HCT116 (cell line): ENCODE measurements at regions not wholly inside any gene's neighbourhood (a gene's known extent, or its start where the extent isn't known, plus 50 kb on each side); places are given as distances from the start of the nearest gene placed in this dataset.

Experiments used
- ATAC-seq: fragments of 200-7000 bp; cut with Tn5 transposase; 2 replicates; pipeline ENCODE4 v1.9.1; 2020; ENCODE audit warnings: mild to moderate bottlenecking, moderate library complexity
- BruUV-seq: library from RNA; stranded (reverse); fragments of 400-500 nt; replicated peaks from 2 replicates; lab custom pipeline; 2021; lab: Mats Ljungman, UMichigan
- CTCF ChIA-PET: fragments of 300-600 bp; sonication (Branson Sonifier 250); formaldehyde crosslinking; loops from one replicate; lab custom pipeline; 2021; ENCODE audit warnings: antibody characterized with exemption; lab: Charles Lee
- POLR2A ChIA-PET: fragments of 300-600, 350-600 bp; sonication (Branson Sonifier 250); formaldehyde crosslinking; loops from one replicate; lab custom pipeline; 2021; ENCODE audit warnings: antibody characterized with exemption; lab: Charles Lee
- RAD21 ChIA-PET, 2 experiments: fragments of 300-600 bp; sonication (Branson Sonifier 250); formaldehyde crosslinking; loops; one replicate each; lab custom pipeline; 2023; ENCODE audit warnings: low total read pairs in 2 of 2; ENCODE audit not compliant: uncharacterized antibody in 2 of 2, unreplicated experiment in 2 of 2, low non-redundant PET in 1 of 2; lab: Charles Lee
- DNase-seq: peaks from one replicate; pipeline ENCODE4 v3.0.0-alpha.2; 2010; ENCODE audit warnings: low read depth, low spot score
- H2AFZ ChIP-seq: fragments of 200-600 bp; shearing (Covaris generic), sonication (generic); 2 replicates; pipeline ENCODE4 v1.6.1; 2017; ENCODE audit warnings: low read depth, mixed run types, mixed read lengths, antibody characterized with exemption, low read length; ENCODE audit not compliant: poor library complexity, severe bottlenecking
- H3K27ac ChIP-seq: 2 replicates; pipeline ENCODE4 v1.5.1; 2012; ENCODE audit warnings: low read depth, low read length
- H3K27me3 ChIP-seq: fragments of 200-600 bp; sonication (generic); 2 replicates; pipeline ENCODE4 v1.6.1; 2016; ENCODE audit warnings: mixed run types, low read length, mixed read lengths; ENCODE audit not compliant: insufficient read depth
- H3K36me3 ChIP-seq, 2 experiments: fragments of 200-500 bp in 1 of 2; fragments of 200-600 bp in 1 of 2; sonication (Bioruptor generic) in 1 of 2; sonication (generic) in 1 of 2; 2 replicates each; pipeline versions ENCODE4 v1.5.1 to v1.6.1; 2014 to 2016; ENCODE audit warnings: low read length in 2 of 2, inconsistent platforms in 1 of 2, mixed read lengths in 1 of 2, mixed run types in 1 of 2; ENCODE audit not compliant: insufficient read depth in 2 of 2, control insufficient read depth in 1 of 2
- H3K4me1 ChIP-seq, 2 experiments: fragments of 200-600 bp in 1 of 2; sonication (generic) in 1 of 2; 2 replicates each; pipeline versions ENCODE4 v1.5.1 to v1.6.1; 2012 to 2017; ENCODE audit warnings: low read length in 2 of 2, inconsistent platforms in 1 of 2, mild to moderate bottlenecking in 1 of 2, mixed read lengths in 1 of 2, mixed run types in 1 of 2, moderate library complexity in 1 of 2; ENCODE audit not compliant: insufficient read depth in 2 of 2, control insufficient read depth in 1 of 2
- H3K4me2 ChIP-seq: fragments of 200-600 bp; sonication (generic); 2 replicates; pipeline ENCODE4 v1.6.1; 2017; ENCODE audit warnings: mixed run types, low read length, mixed read lengths
- H3K4me3 ChIP-seq, 2 experiments: fragments of 200-600 bp in 1 of 2; sonication (generic) in 1 of 2; replicated peaks in 1 of 2; 2 replicates each; pipeline ENCODE4 v1.5.1; 2011 to 2016; ENCODE audit warnings: low read length in 2 of 2, control low read depth in 1 of 2, low read depth in 1 of 2, mild to moderate bottlenecking in 1 of 2, mixed read lengths in 1 of 2, mixed run types in 1 of 2
- H3K79me2 ChIP-seq: fragments of 200-600 bp; sonication (generic); 2 replicates; pipeline ENCODE4 v1.6.1; 2017; ENCODE audit warnings: mild to moderate bottlenecking, mixed run types, low read length, moderate library complexity, mixed read lengths; ENCODE audit not compliant: insufficient read depth
- H3K9ac ChIP-seq: fragments of 200-600 bp; sonication (generic); 2 replicates; pipeline ENCODE4 v1.6.1; 2016; ENCODE audit warnings: low read length, mixed read lengths
- H3K9me2 ChIP-seq: fragments of 200-600 bp; sonication (generic), shearing (Covaris generic); 2 replicates; pipeline ENCODE4 v1.6.1; 2017; ENCODE audit warnings: mixed run types, mild to moderate bottlenecking, moderate library complexity; ENCODE audit not compliant: insufficient read depth
- H3K9me3 ChIP-seq, 2 experiments: fragments of 200-500 bp in 1 of 2; fragments of 200-600 bp in 1 of 2; sonication (Bioruptor generic) in 1 of 2; sonication (generic) in 1 of 2; 2 replicates each; pipeline ENCODE4 v1.6.1; 2014 to 2017; ENCODE audit warnings: low read length in 2 of 2, mixed read lengths in 2 of 2, inconsistent platforms in 1 of 2, low read depth in 1 of 2, mild to moderate bottlenecking in 1 of 2, mixed run types in 1 of 2, moderate library complexity in 1 of 2; ENCODE audit not compliant: control insufficient read depth in 1 of 2, insufficient read depth in 1 of 2
- H4K20me1 ChIP-seq: fragments of 200-600 bp; sonication (generic), shearing (Covaris generic); 2 replicates; pipeline ENCODE4 v1.6.1; 2017; ENCODE audit warnings: mixed run types, mild to moderate bottlenecking, moderate library complexity; ENCODE audit not compliant: insufficient read depth
- CBX3 ChIP-seq: IDR thresholded peaks from 2 replicates; pipeline ENCODE4 v1.6.1; 2012; ENCODE audit warnings: low read depth
- CTCF ChIP-seq, 3 experiments: fragments of 200-600 bp in 1 of 3; sonication (generic) in 1 of 3; IDR thresholded peaks in 2 of 3; conservative IDR thresholded peaks in 1 of 3; 2 replicates each; pipeline ENCODE4 v1.5.1; 2012 to 2017; ENCODE audit warnings: low read depth in 2 of 3, low read length in 2 of 3, antibody characterized with exemption in 1 of 3, borderline replicate concordance in 1 of 3, control low read depth in 1 of 3, mild to moderate bottlenecking in 1 of 3, mixed read lengths in 1 of 3, mixed run types in 1 of 3, moderate library complexity in 1 of 3; ENCODE audit not compliant: insufficient read depth in 1 of 3
- ELF1 ChIP-seq: IDR thresholded peaks from 2 replicates; pipeline ENCODE4 v1.6.1; 2012; ENCODE audit warnings: low read depth, borderline replicate concordance
- EZH2 ChIP-seq: fragments of 200-600 bp; sonication (generic); IDR thresholded peaks from 2 replicates; pipeline ENCODE4 v1.6.1; 2017; ENCODE audit warnings: antibody characterized with exemption, mixed run types
- EZH2phosphoT487 ChIP-seq: fragments of 200-600 bp; IDR thresholded peaks from 2 replicates; pipeline ENCODE4 v1.6.1; 2018; ENCODE audit warnings: antibody characterized with exemption, borderline replicate concordance
- FOSL1 ChIP-seq: IDR thresholded peaks from 2 replicates; pipeline ENCODE4 v1.6.1; 2012; ENCODE audit warnings: low read depth
- JUND ChIP-seq: IDR thresholded peaks from 2 replicates; pipeline ENCODE4 v1.6.1; 2012
- MAX ChIP-seq: IDR thresholded peaks from 2 replicates; pipeline ENCODE4 v1.6.1; 2012
- RAD21 ChIP-seq: IDR thresholded peaks from 2 replicates; pipeline ENCODE4 v1.6.1; 2012; ENCODE audit warnings: low read depth, mild to moderate bottlenecking
- REST ChIP-seq: IDR thresholded peaks from 2 replicates; pipeline ENCODE4 v1.6.1; 2012; ENCODE audit warnings: low read depth
- SIN3A ChIP-seq: IDR thresholded peaks from 2 replicates; pipeline ENCODE4 v1.6.1; 2012; ENCODE audit warnings: low read depth
- SP1 ChIP-seq: IDR thresholded peaks from 2 replicates; pipeline ENCODE4 v1.6.1; 2012; ENCODE audit warnings: low read depth
- TCF7L2 ChIP-seq: IDR thresholded peaks from 2 replicates; pipeline ENCODE4 v1.7.0; 2011; ENCODE audit warnings: borderline replicate concordance, inconsistent platforms; ENCODE audit not compliant: insufficient read depth, insufficient read length; ENCODE audit errors: extremely low read depth
- ZBTB33 ChIP-seq: IDR thresholded peaks from 2 replicates; pipeline ENCODE4 v1.6.1; 2011; ENCODE audit warnings: mild to moderate bottlenecking, low read length, moderate library complexity; ENCODE audit not compliant: insufficient replicate concordance; ENCODE audit errors: extremely low read depth
- ZFX ChIP-seq: fragments of 450-650 bp; IDR thresholded peaks from 2 replicates; pipeline ENCODE4 v1.6.1; 2017
- intact Hi-C: fragments of 100-400 bp; cut with micrococcal nuclease; formaldehyde crosslinking; loops from 2 replicates; pipeline ENCODE4 v1.10.0; 2022

GRCh38 chr5:148740966-148741742, 85.3 kb upstream of the ADRB2 start:
- Histone ChIP-seq H2AFZ (peak overlapping the region; percentile 27), H3K36me3 (no peaks in the 10 kb centered on the region), H3K9ac (no peak overlapping the region), H3K4me3 (no peak overlapping the region), H3K27me3 (no peaks in the 10 kb centered on the region), H3K9me2 (no peaks in the 10 kb centered on the region), H3K79me2 (no peaks in the 10 kb centered on the region), H4K20me1 (no peaks in the 10 kb centered on the region), H3K27ac (no peak overlapping the region), H3K4me1 (no peaks in the 10 kb centered on the region), H3K4me2 (peak overlapping the region; percentile 11; the same call in 1 of the 2 replicates), H3K9me3 (no peaks in the 10 kb centered on the region)
- peak; percentile 78 for ATAC-seq
- peak; percentile 54 for DNase-seq
- ChIA-PET CTCF (interaction anchor here (0.6 to 7.6 kb wide), 29 partner anchors 9 to 528 kb away, joined by 3 to 102 read pairs (median 6); partner anchors contain the start of gene ADRB2), RAD21 (interaction anchor here (0.7 to 1.9 kb wide), 14 partner anchors 10 to 373 kb away, joined by 3 to 19 read pairs (median 4); no protein-coding TSS in a partner anchor), POLR2A (interaction anchor here (0.5 to 1.3 kb wide), 3 partner anchors 37 to 381 kb away, joined by 3 read pairs; no protein-coding TSS in a partner anchor)
- intact Hi-C loops: loop anchor here (1.0 to 5.0 kb wide), 5 partner anchors 76 to 374 kb away; no protein-coding TSS in a partner anchor
- no peak for TF ChIP-seq MAX
- TF ChIP-seq SP1: no peak
- no peak for TF ChIP-seq ELF1
- peak; percentile 89 for TF ChIP-seq RAD21
- TF ChIP-seq SIN3A: no peak
- no peak for TF ChIP-seq JUND
- no peak for TF ChIP-seq EZH2
- no peak for TF ChIP-seq REST
- no peak for TF ChIP-seq CBX3
- no peak for TF ChIP-seq ZBTB33
- no peak for TF ChIP-seq ZFX
- peak; percentile 63 to 83 (median 76) for TF ChIP-seq CTCF (IDR thresholded peaks at IDR 0.05 in 2 of 3, conservative IDR thresholded peaks at IDR 0.05 in 1 of 3; ENCODE audit: borderline replicate concordance in 1 of 3, insufficient read depth in 1 of 3, low read depth in 2 of 3, low read length in 2 of 3)
- TF ChIP-seq FOSL1: no peak
- TF ChIP-seq TCF7L2: no peak
- TF ChIP-seq EZH2phosphoT487: no peak
- BruUV-seq: no TSS peak
